ENCODE measurements at regions not wholly inside any gene's neighbourhood (a gene's known extent, or its start where the extent isn't known, plus 50 kb on each side); places are given as distances from the start of the nearest gene placed in this dataset.

DNA sequence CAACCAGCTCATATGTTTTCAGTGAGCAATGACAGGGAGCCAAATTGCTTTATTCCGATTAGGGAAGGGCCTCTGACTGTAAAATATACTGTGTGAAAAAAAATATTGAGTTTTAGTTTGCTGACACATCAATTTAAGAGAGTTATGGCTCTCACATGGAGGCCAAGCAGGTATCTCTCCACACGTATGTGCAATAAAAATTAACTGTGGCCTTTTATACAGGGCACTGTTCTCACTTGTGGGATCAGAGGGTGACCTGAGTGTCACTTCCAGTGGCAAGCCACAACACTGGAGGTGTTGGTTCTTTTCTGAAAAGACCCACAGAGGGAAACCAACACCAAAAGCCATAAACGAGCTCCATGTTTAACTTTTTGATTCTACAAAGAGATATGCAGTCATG lies 462.8 kb downstream of the MID1IP1 start:
- TF ChIP-seq EZH2phosphoT487 (IDR thresholded peaks at IDR 0.05; ENCODE audit: insufficient read depth, low read depth) (no peak), EZH2 (IDR thresholded peaks at IDR 0.05; ENCODE audit: insufficient read depth, poor library complexity, severe bottlenecking) (no peak)
